ENCODE measurements at regions not wholly inside any gene's neighbourhood (a gene's known extent, or its start where the extent isn't known, plus 50 kb on each side); places are given as distances from the start of the nearest gene placed in this dataset.

GRCh38 chr18:38586327-38586726 is 1020.7 kb upstream of the CELF4 start:
- in situ Hi-C loops (cut with MboI; ENCODE audit: low pct_unique_long_range_greater_than_20kb, low sequenced_read_pairs), result no loop called here
- DNase-seq, result no peak

GRCh38 chr18:38579764-38580163 is 1014.2 kb upstream of the CELF4 start:
- in situ Hi-C loops (cut with MboI; ENCODE audit: low pct_unique_long_range_greater_than_20kb, low sequenced_read_pairs), result no loop called here
- DNase-seq, result no peak

- in situ Hi-C loops (cut with MboI; ENCODE audit: low pct_unique_long_range_greater_than_20kb, low sequenced_read_pairs), result no loop called here
- DNase-seq, result no peak
Measured at GRCh38 chr18:38576916-38577315, 1011.3 kb upstream of the CELF4 start.

- no peak for DNase-seq
- in situ Hi-C loops (cut with MboI; ENCODE audit: low pct_unique_long_range_greater_than_20kb, low sequenced_read_pairs), result no loop called here
Measured at GRCh38 chr18:38576349-38576748, 1010.8 kb upstream of the CELF4 start.

GRCh38 chr18:38575648-38576047 is 1010.0 kb upstream of the CELF4 start:
- in situ Hi-C loops (cut with MboI; ENCODE audit: low pct_unique_long_range_greater_than_20kb, low sequenced_read_pairs), result no loop called here
- DNase-seq, result no peak

DNA sequence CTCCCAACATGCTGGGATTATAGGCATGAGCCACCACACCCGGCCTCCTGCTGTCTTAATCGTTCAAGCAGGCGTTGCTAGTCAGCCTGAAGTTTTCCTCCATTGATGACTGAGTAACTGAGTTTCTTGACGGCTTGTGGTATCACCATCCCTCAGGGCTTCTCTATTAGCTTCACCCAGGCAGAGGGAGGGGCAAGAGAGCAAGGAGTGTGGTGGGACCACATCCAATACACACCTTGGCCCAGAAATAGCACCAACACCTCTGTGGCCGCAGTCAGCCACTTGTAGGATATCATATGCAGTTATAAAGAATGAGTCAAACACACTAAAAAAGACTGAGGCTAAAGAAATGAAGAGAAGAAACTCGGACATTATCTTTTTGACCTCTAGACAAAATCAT is 1009.4 kb upstream of the CELF4 start:
- DNase-seq, result no peak
- in situ Hi-C loops (cut with MboI; ENCODE audit: low pct_unique_long_range_greater_than_20kb, low sequenced_read_pairs), result no loop called here

- in situ Hi-C loops (cut with MboI; ENCODE audit: low pct_unique_long_range_greater_than_20kb, low sequenced_read_pairs), result no loop called here
Measured at GRCh38 chr18:38572554-38573111, 1007.0 kb upstream of the CELF4 start.

DNA sequence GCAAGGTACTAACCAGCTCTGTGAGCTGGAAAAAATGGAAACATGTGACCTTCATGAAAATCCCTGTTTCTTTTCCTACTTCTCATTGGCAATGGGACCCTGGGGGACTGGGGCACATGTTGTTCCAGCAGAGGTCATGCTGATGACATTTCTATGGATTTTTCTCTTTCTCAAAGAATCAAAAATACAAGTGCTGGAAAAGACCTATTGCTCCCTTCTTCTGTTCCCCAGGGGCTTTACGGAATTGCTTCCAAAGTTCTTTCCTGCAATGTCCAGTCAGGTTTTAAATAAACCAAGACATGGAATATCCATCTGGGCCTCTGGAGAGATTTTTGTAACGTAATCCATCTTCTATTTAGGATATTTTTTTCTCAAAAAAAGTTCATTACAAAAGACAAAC is 1006.1 kb upstream of the CELF4 start:
- in situ Hi-C loops (cut with MboI; ENCODE audit: low pct_unique_long_range_greater_than_20kb, low sequenced_read_pairs), result no loop called here
- DNase-seq, result no peak

More at GRCh38 chr18:38572554-38573111, 1007.0 kb upstream of the CELF4 start:
- no peak for DNase-seq

DNA sequence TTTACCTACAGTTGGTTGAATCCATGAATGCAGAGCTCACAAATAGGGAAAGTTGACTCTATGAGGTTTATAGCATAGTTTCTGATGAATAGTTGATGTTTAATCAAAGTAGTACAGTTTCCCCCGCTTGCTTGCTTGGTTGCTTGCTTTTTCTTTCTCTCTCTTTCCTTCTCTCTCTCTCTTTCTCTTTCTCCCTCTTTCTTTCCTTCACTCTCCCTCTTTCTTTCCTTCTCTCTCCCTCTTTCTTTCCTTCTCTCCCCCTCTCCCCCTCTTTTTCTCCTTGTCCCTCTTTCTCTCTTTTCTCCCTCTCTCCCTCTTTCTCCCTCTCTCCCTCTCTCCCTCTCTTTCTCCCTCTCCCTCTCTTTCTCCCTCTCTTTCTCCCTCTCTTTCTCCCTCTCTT is 999.9 kb upstream of the CELF4 start:
- in situ Hi-C loops (cut with MboI; ENCODE audit: low pct_unique_long_range_greater_than_20kb, low sequenced_read_pairs), result no loop called here
- no peak for DNase-seq

DNA sequence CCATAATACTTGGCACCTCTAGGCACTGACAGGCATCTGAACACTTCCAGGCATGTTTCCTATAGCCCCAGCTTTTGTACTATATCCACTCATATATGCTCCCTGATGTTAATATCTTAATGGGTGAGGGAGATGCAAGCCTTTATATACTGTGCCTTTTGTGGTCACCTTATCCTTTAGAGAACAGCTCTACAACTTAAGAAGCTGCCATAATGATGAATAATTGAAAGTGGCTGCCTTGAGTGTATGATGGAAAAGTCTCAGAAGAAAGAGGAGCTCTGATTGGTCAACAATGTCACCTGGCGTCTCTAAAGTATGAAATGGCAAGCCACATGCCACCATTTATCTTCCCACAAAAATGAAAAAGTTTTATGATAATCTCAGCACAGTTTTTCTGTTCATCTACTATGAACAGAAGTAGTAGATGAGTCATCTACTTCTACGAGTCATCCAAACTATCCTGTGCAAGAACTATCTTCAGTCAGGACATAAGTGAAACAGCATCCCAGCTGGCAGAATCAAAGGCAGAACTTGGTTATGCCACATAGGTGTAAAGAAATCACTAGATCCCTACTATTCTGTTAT is 997.9 kb upstream of the CELF4 start:
- no peak for DNase-seq
- in situ Hi-C loops (cut with MboI; ENCODE audit: low pct_unique_long_range_greater_than_20kb, low sequenced_read_pairs), result no loop called here

DNA sequence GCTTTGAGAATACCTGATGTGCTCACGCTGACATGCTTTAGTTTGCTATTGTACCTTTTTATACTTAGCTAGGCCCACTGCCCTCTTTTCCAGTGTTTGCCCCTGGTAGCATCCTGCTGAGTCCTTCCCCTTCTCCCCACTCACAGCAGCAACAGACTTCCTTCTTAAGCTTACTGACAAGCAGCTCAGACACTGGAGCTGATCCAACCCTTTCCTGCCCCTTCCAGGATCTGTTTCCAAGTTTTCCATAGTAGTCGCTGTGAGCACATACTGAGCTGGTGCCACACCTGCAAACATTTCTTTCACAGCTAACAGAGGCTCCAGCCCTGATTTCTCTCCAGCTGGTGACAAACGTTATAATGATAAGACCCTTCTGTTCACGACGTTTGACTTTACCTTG is 991.4 kb upstream of the CELF4 start:
- in situ Hi-C loops (cut with MboI; ENCODE audit: low pct_unique_long_range_greater_than_20kb, low sequenced_read_pairs), result no loop called here
- DNase-seq, result no peak

- in situ Hi-C loops (cut with MboI; ENCODE audit: low pct_unique_long_range_greater_than_20kb, low sequenced_read_pairs), result no loop called here
- no peak for DNase-seq
Measured at GRCh38 chr18:38552732-38553321, 987.2 kb upstream of the CELF4 start.

- DNase-seq, result no peak
- in situ Hi-C loops (cut with MboI; ENCODE audit: low pct_unique_long_range_greater_than_20kb, low sequenced_read_pairs), result no loop called here
Measured at GRCh38 chr18:38551881-38552280, 986.3 kb upstream of the CELF4 start.

GRCh38 chr18:38545071-38545470 is 979.5 kb upstream of the CELF4 start:
- in situ Hi-C loops (cut with MboI; ENCODE audit: low pct_unique_long_range_greater_than_20kb, low sequenced_read_pairs), result no loop called here
- peak; percentile 46 for DNase-seq

DNA sequence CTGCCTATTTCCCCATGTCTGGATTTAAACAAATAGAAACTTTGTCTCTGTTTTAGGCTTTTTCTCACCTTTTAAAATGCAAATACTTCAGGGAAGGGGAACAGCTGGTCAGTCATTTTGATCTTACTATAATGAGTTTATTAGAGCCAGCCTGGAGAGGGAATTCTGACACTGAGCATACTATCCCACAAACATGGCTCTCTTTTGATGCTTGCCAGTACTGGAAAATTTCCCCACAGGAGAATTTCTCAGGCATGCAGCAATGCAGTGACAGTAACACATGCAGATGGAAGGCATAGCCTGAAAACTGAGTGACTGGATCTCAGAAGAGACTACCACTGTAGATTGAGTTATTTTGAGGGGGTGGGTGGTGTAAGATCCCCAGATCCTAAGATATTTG is 974.3 kb upstream of the CELF4 start:
- in situ Hi-C loops (cut with MboI; ENCODE audit: low pct_unique_long_range_greater_than_20kb, low sequenced_read_pairs), result no loop called here
- no peak for DNase-seq

DNA sequence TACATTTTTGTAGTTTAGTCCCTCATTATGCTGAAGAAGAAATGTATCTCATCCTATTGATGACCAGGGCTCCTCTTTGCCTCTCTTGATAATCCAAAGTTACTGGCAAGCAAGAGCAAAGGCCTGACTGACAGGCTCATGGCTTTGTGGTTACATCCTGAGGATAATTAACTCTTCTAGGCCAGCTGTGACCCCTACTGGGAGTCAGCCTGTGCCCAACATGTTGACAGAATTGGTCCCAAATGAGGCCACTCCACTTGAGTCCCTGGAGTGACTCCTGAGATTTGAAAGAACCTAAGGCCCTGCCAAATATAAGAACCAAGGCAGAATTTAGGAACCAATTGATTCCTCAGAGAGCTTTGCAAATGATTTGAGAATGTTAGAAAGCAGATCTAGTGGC is 973.8 kb upstream of the CELF4 start:
- no peak for DNase-seq
- in situ Hi-C loops (cut with MboI; ENCODE audit: low pct_unique_long_range_greater_than_20kb, low sequenced_read_pairs), result no loop called here

- in situ Hi-C loops (cut with MboI; ENCODE audit: low pct_unique_long_range_greater_than_20kb, low sequenced_read_pairs), result no loop called here
- DNase-seq, result no peak
Measured at GRCh38 chr18:38534073-38534472, 968.5 kb upstream of the CELF4 start.

DNA sequence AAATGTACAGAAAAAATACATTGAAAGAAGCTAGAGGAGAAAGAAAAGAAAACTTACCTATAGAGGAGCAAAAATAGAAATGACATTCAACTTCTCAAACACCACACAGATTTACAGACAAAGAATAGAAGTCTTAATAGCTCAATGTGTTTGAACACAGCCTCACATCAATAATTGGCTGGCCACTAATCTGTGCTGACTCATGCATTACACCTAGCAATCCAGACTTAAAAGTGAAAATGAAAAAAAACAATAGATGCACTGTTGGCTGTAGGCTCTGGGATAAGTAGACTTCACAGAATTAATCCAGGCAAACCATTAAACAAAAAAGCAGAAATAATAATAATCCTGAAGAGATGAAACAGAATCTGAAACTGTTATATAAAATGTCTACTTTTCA is 961.3 kb upstream of the CELF4 start:
- no peak for DNase-seq
- in situ Hi-C loops (cut with MboI; ENCODE audit: low pct_unique_long_range_greater_than_20kb, low sequenced_read_pairs), result no loop called here

GRCh38 chr18:38525039-38525438 is 959.4 kb upstream of the CELF4 start:
- DNase-seq, result no peak
- in situ Hi-C loops (cut with MboI; ENCODE audit: low pct_unique_long_range_greater_than_20kb, low sequenced_read_pairs), result no loop called here

- DNase-seq, result no peak
- in situ Hi-C loops (cut with MboI; ENCODE audit: low pct_unique_long_range_greater_than_20kb, low sequenced_read_pairs), result no loop called here
Measured at GRCh38 chr18:38520786-38521185, 955.2 kb upstream of the CELF4 start.

- DNase-seq, result no peak
- in situ Hi-C loops (cut with MboI; ENCODE audit: low pct_unique_long_range_greater_than_20kb, low sequenced_read_pairs), result no loop called here
Measured at GRCh38 chr18:38502539-38502938, 936.9 kb upstream of the CELF4 start.
